ENCODE measurements at regions not wholly inside any gene's neighbourhood (a gene's known extent, or its start where the extent isn't known, plus 50 kb on each side); places are given as distances from the start of the nearest gene placed in this dataset.

- no peak for DNase-seq
Measured at GRCh38 chr15:69971771-69972170, 125.9 kb downstream of the TLE3 start.

GRCh38 chr15:69972436-69972835 lies 125.3 kb downstream of the TLE3 start:
- DNase-seq = no peak

- no peak for DNase-seq
Measured at GRCh38 chr15:69973102-69973714, 124.5 kb downstream of the TLE3 start.

- no peak for DNase-seq
Measured at GRCh38 chr15:69973880-69974279, 123.8 kb downstream of the TLE3 start.

GRCh38 chr15:69974321-69974720 lies 123.4 kb downstream of the TLE3 start:
- no peak for DNase-seq

- DNase-seq = peak; percentile 34
Measured at GRCh38 chr15:69976366-69976994, 121.2 kb downstream of the TLE3 start.

- no peak for DNase-seq
Measured at GRCh38 chr15:69978603-69979002, 119.1 kb downstream of the TLE3 start.

GRCh38 chr15:69979262-69979661 lies 118.5 kb downstream of the TLE3 start:
- no peak for DNase-seq

- DNase-seq = no peak
Measured at GRCh38 chr15:69979783-69980182, 117.9 kb downstream of the TLE3 start.

- no peak for DNase-seq
Measured at GRCh38 chr15:69980341-69981059, 117.2 kb downstream of the TLE3 start.

- DNase-seq = no peak
Measured at GRCh38 chr15:69982037-69982436, 115.7 kb downstream of the TLE3 start.

- DNase-seq = no peak
Measured at GRCh38 chr15:69983696-69984265, 113.9 kb downstream of the TLE3 start.

GRCh38 chr15:69987492-69988489 lies 109.9 kb downstream of the TLE3 start:
- no peak for DNase-seq

- no peak for DNase-seq
Measured at GRCh38 chr15:69988541-69989225, 109.0 kb downstream of the TLE3 start.

- no peak for DNase-seq
Measured at GRCh38 chr15:69990566-69991421, 106.9 kb downstream of the TLE3 start.

- no peak for DNase-seq
Measured at GRCh38 chr15:69991551-69991980, 106.2 kb downstream of the TLE3 start.

GRCh38 chr15:69992348-69992747 lies 105.4 kb downstream of the TLE3 start:
- no peak for DNase-seq

- DNase-seq = no peak
Measured at GRCh38 chr15:69994429-69995205, 103.1 kb downstream of the TLE3 start.

GRCh38 chr15:69996321-69997160 lies 101.2 kb downstream of the TLE3 start:
- no peak for DNase-seq

Measured in stimulated activated CD4-positive, alpha-beta T cell treated with anti-CD3 and anti-CD28 coated beads, Interleukin-4, amount 100 ng/mL, for 1 hour (primary cell).